OCI-LY7 (cell line): ENCODE measurements at regions not wholly inside any gene's neighbourhood (a gene's known extent, or its start where the extent isn't known, plus 50 kb on each side); places are given as distances from the start of the nearest gene placed in this dataset.
"Not testable (repeated sequence)": the region's sequence is repeated elsewhere in the genome, so short reads cannot be mapped to it uniquely, and the experiment has no call there.

ENCODE experiments used
- BruUV-seq: library from RNA; stranded (reverse); fragments of 400-500 nt; replicated peaks from 2 replicates; lab custom pipeline; 2021; lab: Mats Ljungman, UMichigan
- CTCF ChIA-PET: fragments of 300-600 bp; sonication (Branson Sonifier 250); formaldehyde crosslinking; loops from one replicate; lab custom pipeline; 2022; ENCODE audit warnings: antibody characterized with exemption; ENCODE audit not compliant: unreplicated experiment; lab: Charles Lee
- POLR2A ChIA-PET: fragments of 300-600 bp; sonication (Branson Sonifier 250); formaldehyde crosslinking; loops from one replicate; lab custom pipeline; 2022; ENCODE audit warnings: antibody characterized with exemption; lab: Charles Lee
- DNase-seq: peaks from one replicate; pipeline ENCODE4 v3.0.0-alpha.2; 2015; ENCODE audit warnings: low spot score
- H2AFZ ChIP-seq: fragments of 200-600 bp; sonication (generic), shearing (Covaris generic); 2 replicates; pipeline ENCODE4 v1.6.1; 2014; ENCODE audit warnings: mild to moderate bottlenecking, antibody characterized with exemption, low read length, moderate library complexity
- H3K27ac ChIP-seq: fragments of 200-600 bp; sonication (generic); 2 replicates; pipeline ENCODE4 v1.5.1; 2014; ENCODE audit warnings: mixed run types, low read depth, mild to moderate bottlenecking, moderate library complexity, low read length, inconsistent platforms; ENCODE audit not compliant: poor library complexity, severe bottlenecking
- H3K36me3 ChIP-seq: fragments of 200-600 bp; sonication (generic); 2 replicates; pipeline ENCODE4 v1.6.1; 2014; ENCODE audit warnings: mild to moderate bottlenecking, antibody characterized with exemption, low read length, moderate library complexity, mixed read lengths; ENCODE audit not compliant: insufficient read depth
- H3K4me1 ChIP-seq: fragments of 200-600 bp; sonication (generic); 2 replicates; pipeline ENCODE4 v1.5.1; 2014; ENCODE audit warnings: mild to moderate bottlenecking, low read length; ENCODE audit not compliant: insufficient read depth, poor library complexity, severe bottlenecking
- H3K4me2 ChIP-seq: fragments of 200-600 bp; sonication (generic); 2 replicates; pipeline ENCODE4 v1.6.1; 2014; ENCODE audit warnings: mild to moderate bottlenecking, low read length
- H3K4me3 ChIP-seq: fragments of 200-600 bp; sonication (generic); 2 replicates; pipeline ENCODE4 v1.5.1; 2014; ENCODE audit warnings: mild to moderate bottlenecking, low read depth, low read length; ENCODE audit not compliant: poor library complexity, severe bottlenecking
- H3K79me2 ChIP-seq: fragments of 200-600 bp; sonication (generic); 2 replicates; pipeline ENCODE4 v1.6.1; 2016; ENCODE audit warnings: low read depth, mild to moderate bottlenecking, low read length, moderate library complexity, mixed read lengths; ENCODE audit not compliant: insufficient read depth
- H3K9me2 ChIP-seq: fragments of 200-600 bp; sonication (generic); 2 replicates; pipeline ENCODE4 v1.6.1; 2016; ENCODE audit warnings: mild to moderate bottlenecking, low read length, mixed read lengths; ENCODE audit not compliant: insufficient read depth
- H3K9me3 ChIP-seq: fragments of 200-600 bp; sonication (generic); 2 replicates; pipeline ENCODE4 v1.6.1; 2014; ENCODE audit warnings: mild to moderate bottlenecking, mixed run types, low read length, mixed read lengths
- H4K20me1 ChIP-seq: fragments of 200-600 bp; sonication (generic); 2 replicates; pipeline ENCODE4 v1.6.1; 2014; ENCODE audit warnings: mild to moderate bottlenecking, antibody characterized with exemption, low read length, moderate library complexity, mixed read lengths; ENCODE audit not compliant: insufficient read depth
- EZH2phosphoT487 ChIP-seq: fragments of 200-600 bp; sonication (generic); IDR thresholded peaks from 2 replicates; pipeline ENCODE4 v1.6.1; 2018; ENCODE audit warnings: low read depth, borderline replicate concordance, mild to moderate bottlenecking, mixed run types, antibody characterized with exemption, low read length, moderate library complexity, mixed read lengths
- intact Hi-C: fragments of 100-400 bp; cut with micrococcal nuclease; formaldehyde crosslinking; loops from one replicate; pipeline ENCODE4 v1.10.0; 2022; ENCODE audit not compliant: unreplicated experiment
- TF ChIP-seq, protein P1 (sequence below): fragments of 200-600 bp; sonication (generic); conservative IDR thresholded peaks from 2 replicates; pipeline ENCODE4 v1.5.1; 2014; ENCODE audit warnings: mild to moderate bottlenecking, antibody characterized with exemption, low read length, moderate library complexity, mixed read lengths

DNA sequence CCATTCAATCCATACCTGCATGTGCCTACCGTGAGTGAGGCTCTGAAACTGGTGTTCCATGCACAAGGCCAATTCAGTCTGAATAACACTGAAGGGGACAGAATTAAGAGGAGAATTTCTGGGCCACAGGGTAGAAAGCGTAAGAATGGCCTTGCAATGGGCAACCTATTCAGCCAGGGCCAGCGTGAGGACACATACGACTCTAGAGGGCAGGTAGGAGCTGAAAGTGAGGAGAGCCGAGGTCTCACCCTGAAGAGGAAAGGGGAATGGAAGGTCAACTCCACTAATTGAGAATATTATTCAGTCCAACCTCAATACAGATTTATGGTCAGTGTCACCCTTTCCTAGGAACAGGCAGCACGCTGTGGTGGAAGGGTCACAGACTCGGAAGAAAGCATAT lies 202.2 kb downstream of the TRIML1 start:
- POLR2A ChIA-PET = no interaction called here
- no peaks in the 10 kb centered on the region for H3K36me3 ChIP-seq

DNA sequence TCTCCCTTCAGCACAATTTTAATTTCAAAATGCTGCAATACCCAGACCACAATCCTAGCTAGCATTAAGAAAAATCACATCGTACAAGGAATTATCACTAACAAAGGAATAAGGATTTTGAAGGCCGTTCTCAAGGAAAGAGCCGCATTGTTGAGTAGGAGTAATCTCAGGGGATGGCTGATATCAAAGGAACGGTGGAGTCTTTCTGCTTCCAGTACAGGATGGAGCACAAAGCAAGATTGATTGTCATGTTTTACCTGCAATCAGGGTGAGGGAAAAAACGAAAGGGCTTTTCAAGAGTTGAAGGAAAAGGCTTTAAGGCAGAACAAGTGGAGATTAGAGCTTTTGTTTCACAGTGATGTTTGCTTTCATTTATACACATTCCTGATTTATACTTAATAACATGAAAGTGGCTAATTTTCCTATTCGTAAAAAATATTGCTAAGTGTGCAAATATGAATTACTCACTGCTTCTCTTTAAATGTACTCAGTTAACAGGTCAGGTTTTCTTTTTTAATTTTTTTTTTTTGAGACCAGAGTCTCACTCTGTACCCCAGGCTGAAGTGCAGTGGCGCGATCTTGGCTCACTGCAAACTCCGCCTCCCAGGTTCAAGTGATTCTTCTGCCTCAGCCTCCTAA lies 207.0 kb downstream of the TRIML1 start:
- H4K20me1 ChIP-seq = no peaks in the 10 kb centered on the region
- no TSS peak for BruUV-seq
- ChIA-PET POLR2A (interaction anchor here (0.7 kb wide), 1 partner anchor 189 kb away, joined by 3 read pairs; no protein-coding TSS in a partner anchor), CTCF (no interaction called here)
- H3K9me2 ChIP-seq = no peaks in the 10 kb centered on the region
- H3K4me3 ChIP-seq = no peak overlapping the region
- no peak for TF ChIP-seq EZH2phosphoT487
- TF ChIP-seq, protein P1, sequence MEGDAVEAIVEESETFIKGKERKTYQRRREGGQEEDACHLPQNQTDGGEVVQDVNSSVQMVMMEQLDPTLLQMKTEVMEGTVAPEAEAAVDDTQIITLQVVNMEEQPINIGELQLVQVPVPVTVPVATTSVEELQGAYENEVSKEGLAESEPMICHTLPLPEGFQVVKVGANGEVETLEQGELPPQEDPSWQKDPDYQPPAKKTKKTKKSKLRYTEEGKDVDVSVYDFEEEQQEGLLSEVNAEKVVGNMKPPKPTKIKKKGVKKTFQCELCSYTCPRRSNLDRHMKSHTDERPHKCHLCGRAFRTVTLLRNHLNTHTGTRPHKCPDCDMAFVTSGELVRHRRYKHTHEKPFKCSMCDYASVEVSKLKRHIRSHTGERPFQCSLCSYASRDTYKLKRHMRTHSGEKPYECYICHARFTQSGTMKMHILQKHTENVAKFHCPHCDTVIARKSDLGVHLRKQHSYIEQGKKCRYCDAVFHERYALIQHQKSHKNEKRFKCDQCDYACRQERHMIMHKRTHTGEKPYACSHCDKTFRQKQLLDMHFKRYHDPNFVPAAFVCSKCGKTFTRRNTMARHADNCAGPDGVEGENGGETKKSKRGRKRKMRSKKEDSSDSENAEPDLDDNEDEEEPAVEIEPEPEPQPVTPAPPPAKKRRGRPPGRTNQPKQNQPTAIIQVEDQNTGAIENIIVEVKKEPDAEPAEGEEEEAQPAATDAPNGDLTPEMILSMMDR = no peak
- no peaks in the 10 kb centered on the region for H3K4me1 ChIP-seq
- intact Hi-C loops = no loop called here
- no peak overlapping the region for H3K27ac ChIP-seq
- H3K36me3 ChIP-seq = no peaks in the 10 kb centered on the region
- H2AFZ ChIP-seq = no peak overlapping the region
- H3K9me3 ChIP-seq = no peaks in the 10 kb centered on the region
- DNase-seq = no peak
- H3K4me2 ChIP-seq = no peak overlapping the region
- no peaks in the 10 kb centered on the region for H3K79me2 ChIP-seq

More for the DNA sequence above, 202.2 kb downstream of the TRIML1 start:
- CTCF ChIA-PET = no interaction called here
- H3K4me2 ChIP-seq = no peak overlapping the region
- H3K9me3 ChIP-seq = no peaks in the 10 kb centered on the region
- H3K9me2 ChIP-seq = no peaks in the 10 kb centered on the region
- no peak for TF ChIP-seq EZH2phosphoT487
- TF ChIP-seq, protein P1 = no peak
- H3K4me3 ChIP-seq = no peak overlapping the region
- H3K4me1 ChIP-seq = no peaks in the 10 kb centered on the region
- H4K20me1 ChIP-seq = no peaks in the 10 kb centered on the region
- intact Hi-C loops = no loop called here
- no peak overlapping the region for H2AFZ ChIP-seq
- DNase-seq = no peak
- H3K79me2 ChIP-seq = no peaks in the 10 kb centered on the region
- no peak overlapping the region for H3K27ac ChIP-seq
- no TSS peak for BruUV-seq

DNA sequence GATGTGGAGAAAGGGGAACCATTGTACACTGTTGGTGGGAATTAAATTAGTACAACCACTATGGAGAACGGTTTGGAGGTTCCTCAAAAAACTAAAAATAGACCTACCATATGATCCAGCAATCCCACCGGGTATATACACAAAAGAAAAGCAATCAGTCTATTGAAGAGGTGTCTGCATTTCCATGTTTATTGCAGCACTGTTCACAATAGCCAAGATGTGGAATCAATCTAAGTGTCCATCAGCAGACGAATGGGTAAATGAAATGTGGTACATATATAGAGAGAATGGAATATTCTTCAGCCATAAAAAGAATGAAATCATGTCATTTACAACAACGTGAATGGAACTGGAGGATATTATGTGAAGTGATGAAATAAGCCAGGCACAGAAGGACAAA lies 208.1 kb downstream of the TRIML1 start:
- CTCF ChIA-PET = no interaction called here

DNA sequence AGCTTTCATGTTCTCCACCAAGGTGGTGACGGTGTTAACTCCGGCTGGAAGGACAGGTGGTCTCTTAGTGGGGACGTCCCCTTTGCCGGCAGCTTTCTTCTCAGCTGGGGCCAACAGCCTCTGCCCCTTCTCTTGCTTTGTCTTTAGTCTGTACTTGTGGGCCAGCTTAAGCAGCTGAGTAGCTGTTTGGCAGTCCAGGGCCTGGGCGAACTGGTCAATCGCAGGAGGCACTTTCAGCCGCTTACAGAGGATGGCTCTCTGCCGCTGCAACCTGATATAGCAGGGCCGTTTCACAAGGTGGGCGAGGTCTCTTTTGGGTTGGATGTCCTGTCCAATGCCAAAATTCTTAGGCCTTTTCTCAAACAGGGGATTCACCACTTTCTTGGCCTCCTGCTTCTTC lies 210.3 kb downstream of the TRIML1 start:
- intact Hi-C loops, H3K79me2 ChIP-seq: not testable (repeated sequence)

More for the DNA sequence above, 208.1 kb downstream of the TRIML1 start:
- Histone ChIP-seq H3K27ac (no peak overlapping the region), H3K9me3 (no peaks in the 10 kb centered on the region), H3K4me2 (no peak overlapping the region), H3K9me2 (no peaks in the 10 kb centered on the region), H3K4me3 (no peak overlapping the region), H2AFZ (no peak overlapping the region), H3K79me2 (no peaks in the 10 kb centered on the region), H3K4me1 (no peaks in the 10 kb centered on the region), H4K20me1 (no peaks in the 10 kb centered on the region), H3K36me3 (no peaks in the 10 kb centered on the region)
- POLR2A ChIA-PET = no interaction called here
- DNase-seq = no peak
- intact Hi-C loops = no loop called here
- TF ChIP-seq, protein P1 = no peak
- TF ChIP-seq EZH2phosphoT487 = no peak
- no TSS peak for BruUV-seq

More for the DNA sequence above, 210.3 kb downstream of the TRIML1 start:
- H3K4me3 ChIP-seq, H3K36me3 ChIP-seq, CTCF ChIA-PET, H3K9me3 ChIP-seq, H4K20me1 ChIP-seq, H2AFZ ChIP-seq, H3K4me2 ChIP-seq, H3K9me2 ChIP-seq, BruUV-seq, POLR2A ChIA-PET, H3K4me1 ChIP-seq, H3K27ac ChIP-seq, DNase-seq: not testable (repeated sequence)
